ENCODE measurements at regions not wholly inside any gene's neighbourhood (a gene's known extent, or its start where the extent isn't known, plus 50 kb on each side); places are given as distances from the start of the nearest gene placed in this dataset.

DNA sequence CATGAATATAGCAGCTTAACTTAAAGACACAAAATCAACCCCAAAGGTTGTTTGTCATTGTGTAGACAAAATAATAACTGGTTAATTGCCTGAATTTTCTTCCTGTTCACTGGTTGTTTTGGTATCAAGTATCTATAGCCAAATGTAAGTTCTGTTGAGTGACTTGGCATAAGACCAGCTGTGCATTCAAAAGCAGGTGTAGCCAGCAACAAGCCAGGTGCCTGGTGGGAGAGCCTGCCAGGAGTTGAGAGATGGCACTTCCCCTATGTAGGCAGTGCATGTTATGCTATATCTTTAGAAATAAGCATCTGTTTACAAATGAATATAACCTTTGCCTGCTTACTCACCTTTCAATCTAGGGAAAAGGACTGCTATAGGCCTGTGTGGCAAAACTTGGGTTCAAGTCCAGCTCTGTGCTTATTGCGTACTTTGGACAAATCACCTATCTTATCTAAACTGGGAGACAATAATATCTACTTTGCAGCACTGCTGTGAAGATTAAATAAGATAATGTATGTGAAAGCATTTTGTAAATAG is 84.9 kb upstream of the TBL1XR1 start:
- TF ChIP-seq, protein P1, sequence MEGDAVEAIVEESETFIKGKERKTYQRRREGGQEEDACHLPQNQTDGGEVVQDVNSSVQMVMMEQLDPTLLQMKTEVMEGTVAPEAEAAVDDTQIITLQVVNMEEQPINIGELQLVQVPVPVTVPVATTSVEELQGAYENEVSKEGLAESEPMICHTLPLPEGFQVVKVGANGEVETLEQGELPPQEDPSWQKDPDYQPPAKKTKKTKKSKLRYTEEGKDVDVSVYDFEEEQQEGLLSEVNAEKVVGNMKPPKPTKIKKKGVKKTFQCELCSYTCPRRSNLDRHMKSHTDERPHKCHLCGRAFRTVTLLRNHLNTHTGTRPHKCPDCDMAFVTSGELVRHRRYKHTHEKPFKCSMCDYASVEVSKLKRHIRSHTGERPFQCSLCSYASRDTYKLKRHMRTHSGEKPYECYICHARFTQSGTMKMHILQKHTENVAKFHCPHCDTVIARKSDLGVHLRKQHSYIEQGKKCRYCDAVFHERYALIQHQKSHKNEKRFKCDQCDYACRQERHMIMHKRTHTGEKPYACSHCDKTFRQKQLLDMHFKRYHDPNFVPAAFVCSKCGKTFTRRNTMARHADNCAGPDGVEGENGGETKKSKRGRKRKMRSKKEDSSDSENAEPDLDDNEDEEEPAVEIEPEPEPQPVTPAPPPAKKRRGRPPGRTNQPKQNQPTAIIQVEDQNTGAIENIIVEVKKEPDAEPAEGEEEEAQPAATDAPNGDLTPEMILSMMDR (IDR thresholded peaks at IDR 0.05): no peak
- no peak for TF ChIP-seq EZH2 (IDR thresholded peaks at IDR 0.05; ENCODE audit: borderline replicate concordance, insufficient read depth, low read depth, low read length, poor library complexity, severe bottlenecking)
